HG03342 (cell line): ENCODE measurements at regions not wholly inside any gene's neighbourhood (a gene's known extent, or its start where the extent isn't known, plus 50 kb on each side); places are given as distances from the start of the nearest gene placed in this dataset.
"Not testable (repeated sequence)": the region's sequence is repeated elsewhere in the genome, so short reads cannot be mapped to it uniquely, and the experiment has no call there.

Experiments used
- ATAC-seq: cut with Tn5 transposase; IDR thresholded peaks from one replicate; pipeline ENCODE4 v1.9.1; 2021; ENCODE audit warnings: mild to moderate bottlenecking, moderate library complexity; ENCODE audit not compliant: unreplicated experiment

GRCh38 chr18:78422336-78422735, 557.3 kb upstream of the SALL3 start:
- ATAC-seq = no peak

GRCh38 chr18:78423811-78424210, 555.8 kb upstream of the SALL3 start:
- no peak for ATAC-seq

GRCh38 chr18:78424403-78425018, 555.1 kb upstream of the SALL3 start:
- no peak for ATAC-seq

- ATAC-seq = no peak
Observed at GRCh38 chr18:78425019-78425412, 554.6 kb upstream of the SALL3 start.

- no peak for ATAC-seq
Observed at GRCh38 chr18:78427081-78427480, 552.5 kb upstream of the SALL3 start.

- ATAC-seq = no peak
Observed at GRCh38 chr18:78429127-78430108, 550.2 kb upstream of the SALL3 start.

- no peak for ATAC-seq
Observed at GRCh38 chr18:78430131-78430758, 549.4 kb upstream of the SALL3 start.

GRCh38 chr18:78431606-78432005, 548.0 kb upstream of the SALL3 start:
- no peak for ATAC-seq

GRCh38 chr18:78433562-78433961, 546.1 kb upstream of the SALL3 start:
- no peak for ATAC-seq

- ATAC-seq = no peak
Observed at GRCh38 chr18:78436110-78436509, 543.5 kb upstream of the SALL3 start.

- not testable (repeated sequence) for ATAC-seq
Observed at GRCh38 chr18:78438235-78438634, 541.4 kb upstream of the SALL3 start.

- ATAC-seq = no peak
Observed at GRCh38 chr18:78445880-78446279, 533.7 kb upstream of the SALL3 start.

- no peak for ATAC-seq
Observed at GRCh38 chr18:78447211-78447610, 532.4 kb upstream of the SALL3 start.

GRCh38 chr18:78448106-78448505, 531.5 kb upstream of the SALL3 start:
- no peak for ATAC-seq

- ATAC-seq = no peak
Observed at GRCh38 chr18:78448591-78448990, 531.0 kb upstream of the SALL3 start.

- ATAC-seq = no peak
Observed at GRCh38 chr18:78454221-78454620, 525.4 kb upstream of the SALL3 start.

GRCh38 chr18:78455386-78455785, 524.2 kb upstream of the SALL3 start:
- ATAC-seq = no peak

GRCh38 chr18:78457011-78457410, 522.6 kb upstream of the SALL3 start:
- no peak for ATAC-seq

GRCh38 chr18:78457731-78458130, 521.9 kb upstream of the SALL3 start:
- no peak for ATAC-seq

GRCh38 chr18:78458356-78458755, 521.3 kb upstream of the SALL3 start:
- ATAC-seq = no peak

GRCh38 chr18:78459668-78460067, 520.0 kb upstream of the SALL3 start:
- ATAC-seq = no peak

- ATAC-seq = no peak
Observed at GRCh38 chr18:78460558-78460957, 519.1 kb upstream of the SALL3 start.
